GM21737 (cell line): ENCODE measurements at regions not wholly inside any gene's neighbourhood (a gene's known extent, or its start where the extent isn't known, plus 50 kb on each side); places are given as distances from the start of the nearest gene placed in this dataset.
"Not testable (repeated sequence)": the region's sequence is repeated elsewhere in the genome, so short reads cannot be mapped to it uniquely, and the experiment has no call there.

ENCODE experiments used
- ATAC-seq: cut with Tn5 transposase; IDR thresholded peaks from one replicate; pipeline ENCODE4 v1.9.1; 2021; ENCODE audit warnings: mild to moderate bottlenecking, moderate library complexity; ENCODE audit not compliant: unreplicated experiment

DNA sequence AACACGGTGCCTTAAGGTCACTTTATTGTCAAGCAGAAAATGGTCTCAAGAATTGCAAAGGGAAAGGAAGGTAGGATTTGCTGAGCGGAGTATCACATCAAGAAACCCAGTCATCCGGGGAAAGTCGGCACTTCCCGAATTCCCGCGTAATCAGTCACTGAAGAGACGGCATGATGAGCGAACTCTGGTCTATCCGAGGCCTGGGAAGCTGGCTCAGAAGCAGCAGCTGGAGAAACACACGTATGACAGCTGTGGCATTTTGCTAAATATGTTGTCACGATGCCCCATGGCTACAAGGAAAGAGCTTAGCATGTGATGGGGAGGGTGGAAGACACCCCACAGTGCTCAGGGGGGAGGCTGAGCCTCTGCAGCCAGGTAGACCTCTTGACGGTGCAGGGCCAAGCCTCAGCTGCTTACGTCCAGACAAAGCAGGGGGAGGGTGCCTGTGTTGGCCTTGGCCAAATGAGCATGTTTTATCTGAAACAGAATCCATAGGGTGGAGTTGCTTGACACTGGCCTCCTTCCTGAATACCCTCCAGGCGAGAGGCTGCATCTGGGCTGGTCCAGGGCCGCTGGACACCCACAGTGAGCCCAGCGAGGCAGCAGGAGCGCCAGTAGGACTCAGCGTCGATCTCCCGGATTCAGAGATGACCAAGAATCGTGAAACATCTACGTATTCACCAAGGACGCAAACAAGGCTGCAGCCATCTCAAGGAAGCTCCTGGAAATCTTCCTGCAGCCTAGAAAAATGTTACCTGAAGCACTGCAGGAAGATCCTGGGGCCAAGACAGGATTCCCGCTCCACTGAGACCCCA lies 118.8 kb upstream of the AFDN start:
- ATAC-seq: no peak

DNA sequence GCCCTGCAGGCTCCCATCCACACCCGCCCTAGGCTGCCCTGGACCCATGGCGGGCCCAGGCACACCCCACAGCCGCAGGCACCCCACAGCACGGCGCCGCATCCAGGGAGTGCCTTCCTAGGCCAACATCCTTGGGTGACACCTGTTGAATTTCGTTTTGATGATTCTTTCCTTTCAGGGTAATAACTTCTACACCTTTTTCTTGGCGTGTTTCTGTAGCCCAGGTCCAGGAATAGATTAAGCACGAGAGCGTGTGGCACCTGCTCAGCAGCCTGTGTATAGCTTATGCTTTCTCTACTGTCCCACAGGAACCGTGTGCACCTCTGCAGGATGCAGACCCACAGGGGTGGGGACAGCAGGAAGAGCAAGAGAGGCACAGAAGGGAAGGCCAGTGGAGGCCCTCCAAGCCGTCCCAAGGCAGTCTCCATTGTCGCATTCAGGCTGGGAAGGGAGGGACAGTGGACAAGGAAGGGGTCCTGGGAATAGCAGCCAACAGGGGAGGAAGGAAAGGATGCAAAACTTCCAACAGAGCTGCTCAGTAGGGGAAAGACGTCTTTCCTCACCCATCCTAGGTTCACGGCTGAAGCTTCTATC lies 118.1 kb upstream of the AFDN start:
- no peak for ATAC-seq

DNA sequence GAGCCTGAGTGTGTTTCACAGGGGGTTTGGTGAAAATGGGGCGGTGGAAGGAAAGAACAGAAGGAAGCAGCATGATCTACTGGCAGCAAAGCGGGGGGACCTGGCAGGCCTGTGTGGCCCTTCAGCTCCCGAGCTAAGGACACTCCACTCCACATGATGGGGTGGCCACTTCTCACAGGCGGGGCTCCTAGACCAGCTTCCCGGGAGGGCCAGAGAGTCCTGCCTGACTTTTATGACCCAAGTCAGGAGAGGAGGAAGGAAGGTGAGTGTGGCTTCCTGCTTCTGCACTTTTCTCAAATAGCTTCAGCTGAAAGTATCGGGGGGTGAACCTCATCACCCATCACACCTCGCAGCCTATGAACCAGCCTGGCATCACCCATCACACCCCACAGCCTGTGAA lies 117.5 kb upstream of the AFDN start:
- ATAC-seq: no peak

DNA sequence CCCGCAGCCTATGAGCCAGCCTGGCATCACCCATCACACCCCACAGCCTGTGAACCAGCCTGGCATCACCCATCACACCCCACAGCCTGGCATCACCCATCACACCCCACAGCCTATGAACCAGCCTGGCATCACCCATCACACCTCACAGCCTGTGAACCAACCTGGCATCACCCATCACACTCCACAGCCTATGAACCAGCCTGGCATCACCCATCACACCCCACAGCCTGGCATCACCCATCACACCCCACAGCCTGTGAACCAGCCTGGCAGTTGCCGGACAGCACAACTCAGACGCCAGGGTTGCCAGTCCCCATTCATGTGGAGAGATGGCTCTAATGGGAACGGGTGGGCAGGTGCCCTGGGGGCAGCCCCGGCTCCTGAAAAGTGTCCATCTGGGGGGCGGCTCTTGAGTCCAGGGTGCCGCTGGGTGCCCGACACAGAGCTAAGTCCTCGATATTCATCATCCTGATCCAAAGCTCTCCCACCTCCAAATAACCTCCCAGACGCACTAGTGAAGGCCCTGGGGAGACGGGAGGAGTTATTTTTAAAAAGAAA lies 116.9 kb upstream of the AFDN start:
- ATAC-seq: not testable (repeated sequence)

DNA sequence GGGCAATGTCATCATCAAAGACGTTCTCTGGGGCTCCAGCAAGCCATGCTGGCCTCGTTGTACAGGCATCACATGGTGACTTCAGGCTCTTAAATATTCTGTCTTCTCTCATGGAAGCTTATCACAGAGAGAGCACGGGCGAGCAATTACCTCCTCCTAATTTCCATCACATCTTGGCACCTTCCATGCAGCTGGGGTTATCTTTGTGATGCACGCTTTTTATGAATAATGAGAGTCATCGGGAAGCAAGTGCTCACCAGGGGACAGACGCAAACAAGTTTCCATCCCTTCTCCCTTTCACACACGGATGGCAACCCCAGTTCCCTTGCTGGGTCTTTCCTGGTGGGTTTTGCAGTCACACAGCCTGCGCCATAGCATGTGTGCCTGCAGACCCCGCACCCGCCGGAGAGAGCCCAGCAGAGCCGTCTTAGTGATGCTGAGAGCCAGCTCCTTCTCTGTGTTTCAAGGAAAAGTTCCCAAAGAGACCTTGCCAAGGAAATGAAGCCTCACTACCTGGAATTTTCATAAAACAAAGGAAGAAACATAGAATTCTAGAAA lies 116.3 kb upstream of the AFDN start:
- no peak for ATAC-seq

DNA sequence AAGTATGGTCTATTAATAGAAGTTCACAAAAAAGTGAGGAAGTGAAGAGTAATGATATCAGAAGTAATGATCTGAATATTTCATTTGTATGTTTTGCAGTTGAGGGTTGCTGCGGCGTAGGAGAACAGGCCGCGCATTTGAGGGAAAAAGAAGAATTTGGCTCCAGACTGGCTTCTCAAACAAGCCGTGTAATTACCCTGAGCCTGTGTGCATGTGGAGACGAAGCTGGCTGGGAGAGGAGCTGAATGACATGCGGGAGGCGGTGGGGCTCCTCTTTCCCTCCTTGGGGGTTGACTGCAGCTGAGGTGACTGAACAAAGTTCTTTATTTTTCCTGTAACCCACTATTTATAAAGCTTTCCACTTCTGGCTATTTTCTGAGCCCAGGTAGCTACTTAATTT lies 115.5 kb upstream of the AFDN start:
- no peak for ATAC-seq

DNA sequence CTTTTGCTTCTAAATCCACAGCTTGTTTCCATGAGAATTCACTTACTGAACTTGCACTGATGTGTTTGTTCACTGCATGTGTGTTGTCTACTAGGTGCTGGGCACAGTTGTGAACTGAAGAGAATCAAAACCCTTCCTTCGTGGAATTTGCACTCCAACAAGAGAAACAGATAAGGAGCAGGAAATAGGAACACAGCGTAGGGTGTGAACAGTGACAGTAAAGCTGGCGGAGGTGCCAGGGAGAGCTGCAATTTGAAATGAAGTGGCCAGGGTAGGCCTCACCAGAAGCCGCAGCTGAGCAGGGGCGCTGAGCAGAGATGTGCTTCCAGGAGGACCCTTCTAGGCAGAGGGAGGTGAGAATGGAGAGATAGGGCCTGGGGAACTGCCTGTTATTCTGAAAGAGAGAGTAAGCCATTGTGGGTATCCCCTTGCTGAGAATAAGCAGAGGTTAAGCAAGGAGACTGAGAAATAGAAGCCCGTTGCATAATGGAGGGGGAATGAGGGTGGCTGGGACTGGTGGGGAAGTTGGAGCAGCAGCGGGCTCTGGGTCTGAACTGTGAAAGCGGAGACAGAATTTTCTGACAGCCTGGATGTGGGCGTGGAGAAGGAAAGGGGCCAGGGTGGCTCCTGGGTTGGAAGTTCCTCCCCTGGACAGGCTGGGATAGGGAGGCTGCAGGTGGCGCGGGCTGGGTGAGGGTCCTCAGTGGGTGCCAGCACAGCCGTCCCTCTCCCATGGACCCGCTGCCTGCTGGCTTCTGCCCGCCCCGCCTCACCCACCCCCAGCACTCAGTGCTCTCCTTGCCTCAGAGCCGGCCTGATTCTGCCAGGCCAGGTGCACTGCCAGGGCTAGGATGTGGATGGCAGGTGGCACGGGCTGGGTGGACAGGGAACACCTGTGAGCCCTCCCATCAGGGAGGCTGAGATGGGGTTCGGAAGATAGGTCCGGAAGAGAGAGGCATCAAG lies 114.7 kb upstream of the AFDN start:
- no peak for ATAC-seq

DNA sequence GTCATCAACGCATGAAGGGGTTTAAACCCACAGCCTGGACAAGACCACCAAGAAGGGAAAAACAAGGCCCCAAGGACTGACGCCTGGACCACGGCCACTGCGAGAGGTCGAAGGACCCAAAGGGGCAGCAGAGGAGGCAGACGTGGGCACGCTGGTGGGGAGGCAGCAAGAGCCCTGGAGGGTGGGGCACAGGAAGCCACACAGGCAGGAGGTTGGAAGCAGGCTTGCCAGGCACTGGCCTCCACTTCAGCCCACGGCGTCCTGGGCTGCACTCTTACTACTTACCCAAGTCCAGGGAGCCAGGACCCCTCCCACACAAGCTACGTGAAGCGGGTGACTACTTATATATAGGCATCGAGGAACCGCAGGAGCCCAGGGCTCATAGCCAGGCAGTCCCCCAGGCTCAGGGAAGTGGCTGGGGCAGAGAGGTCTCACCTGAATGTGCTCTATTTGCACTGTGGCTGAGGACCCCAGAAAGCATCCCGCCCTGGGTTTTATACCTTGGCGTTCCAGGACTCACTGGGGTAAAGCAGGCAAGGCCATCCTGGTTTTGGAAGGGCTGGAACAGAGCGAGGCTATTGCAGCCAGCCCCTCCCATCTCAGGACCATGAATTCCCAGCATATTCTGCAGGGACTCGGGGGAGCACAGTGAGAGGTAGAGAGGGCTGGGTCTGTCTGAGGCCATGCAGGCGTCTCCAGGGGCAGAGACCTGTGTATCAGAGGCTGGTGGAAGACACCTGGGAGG lies 113.8 kb upstream of the AFDN start:
- ATAC-seq: no peak

DNA sequence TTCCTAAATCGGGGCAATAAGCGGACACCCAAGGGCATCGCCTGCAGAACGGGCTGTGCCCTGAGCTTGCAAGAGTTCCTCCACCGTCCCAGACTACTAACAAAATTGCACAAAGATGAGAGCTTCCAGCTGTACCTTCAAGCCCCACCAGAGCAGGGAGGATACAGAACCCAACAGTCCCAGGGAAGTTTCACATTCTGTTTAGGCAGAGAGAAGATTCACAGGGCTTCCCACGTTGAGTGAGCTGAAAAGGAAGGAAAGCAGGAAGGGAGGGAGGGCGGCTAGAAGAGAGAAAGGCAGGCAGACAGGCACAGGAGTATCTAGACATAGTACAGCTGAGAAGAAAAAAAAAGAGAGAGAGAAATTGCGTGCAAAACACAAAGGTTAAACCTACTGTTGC lies 112.6 kb upstream of the AFDN start:
- ATAC-seq: no peak

DNA sequence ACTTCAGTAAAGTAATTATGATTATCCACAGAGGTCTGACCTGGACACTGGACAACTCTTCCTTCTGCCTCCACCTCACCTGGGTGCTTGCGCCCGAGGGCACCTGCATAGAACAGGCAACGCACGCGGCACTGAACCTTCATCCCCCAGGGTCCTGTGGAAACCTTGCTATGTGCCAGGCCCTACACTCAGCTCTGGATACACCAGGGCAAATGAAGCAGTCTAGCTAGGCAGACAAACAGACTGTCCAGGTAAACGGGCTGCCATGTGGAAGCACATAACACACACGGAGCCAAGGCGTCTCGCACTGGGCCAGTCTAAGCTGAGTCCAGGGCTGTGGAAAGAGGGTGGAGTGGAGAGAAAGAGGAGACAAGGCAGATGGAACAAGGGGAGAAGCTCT lies 109.3 kb upstream of the AFDN start:
- ATAC-seq: no peak

DNA sequence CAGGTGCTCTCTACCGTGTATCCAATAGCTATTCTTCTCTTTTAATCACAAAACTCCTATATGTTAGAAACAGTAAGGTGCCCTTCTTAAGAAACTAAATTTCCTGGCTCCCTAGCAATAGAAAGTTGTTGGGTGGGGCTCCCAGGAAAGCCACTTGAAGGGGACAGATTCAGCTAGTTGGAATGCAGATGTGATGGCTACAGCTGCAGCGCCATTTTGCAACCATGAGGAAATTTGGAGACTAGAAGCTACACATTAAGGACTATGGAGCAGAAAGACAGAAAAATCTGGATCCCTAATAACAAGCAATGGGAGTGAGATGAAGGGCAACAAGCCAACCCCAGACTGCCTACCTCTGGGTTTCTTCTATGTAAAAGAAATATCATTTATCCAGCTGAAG lies 108.8 kb upstream of the AFDN start:
- no peak for ATAC-seq

DNA sequence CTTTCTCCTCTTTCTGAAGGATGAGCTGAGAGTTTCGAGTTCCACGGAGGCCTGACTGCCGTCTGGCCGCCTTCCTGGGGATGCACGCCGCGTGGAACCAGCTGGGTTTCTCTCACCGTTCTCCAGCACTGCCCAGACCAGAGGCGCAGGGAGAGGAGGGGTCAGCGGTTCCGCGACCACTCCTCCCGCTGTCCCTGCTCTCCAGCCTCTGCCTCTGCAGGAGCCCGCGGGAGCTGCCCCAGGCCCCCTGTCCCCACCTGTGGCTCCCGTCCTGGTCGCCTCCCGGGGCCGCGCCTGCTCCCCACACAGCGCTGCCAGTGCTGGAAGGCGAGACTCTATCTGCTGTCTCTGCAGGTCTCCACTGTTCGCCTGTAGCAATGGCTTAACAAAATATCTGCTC lies 106.8 kb upstream of the AFDN start:
- ATAC-seq: no peak

DNA sequence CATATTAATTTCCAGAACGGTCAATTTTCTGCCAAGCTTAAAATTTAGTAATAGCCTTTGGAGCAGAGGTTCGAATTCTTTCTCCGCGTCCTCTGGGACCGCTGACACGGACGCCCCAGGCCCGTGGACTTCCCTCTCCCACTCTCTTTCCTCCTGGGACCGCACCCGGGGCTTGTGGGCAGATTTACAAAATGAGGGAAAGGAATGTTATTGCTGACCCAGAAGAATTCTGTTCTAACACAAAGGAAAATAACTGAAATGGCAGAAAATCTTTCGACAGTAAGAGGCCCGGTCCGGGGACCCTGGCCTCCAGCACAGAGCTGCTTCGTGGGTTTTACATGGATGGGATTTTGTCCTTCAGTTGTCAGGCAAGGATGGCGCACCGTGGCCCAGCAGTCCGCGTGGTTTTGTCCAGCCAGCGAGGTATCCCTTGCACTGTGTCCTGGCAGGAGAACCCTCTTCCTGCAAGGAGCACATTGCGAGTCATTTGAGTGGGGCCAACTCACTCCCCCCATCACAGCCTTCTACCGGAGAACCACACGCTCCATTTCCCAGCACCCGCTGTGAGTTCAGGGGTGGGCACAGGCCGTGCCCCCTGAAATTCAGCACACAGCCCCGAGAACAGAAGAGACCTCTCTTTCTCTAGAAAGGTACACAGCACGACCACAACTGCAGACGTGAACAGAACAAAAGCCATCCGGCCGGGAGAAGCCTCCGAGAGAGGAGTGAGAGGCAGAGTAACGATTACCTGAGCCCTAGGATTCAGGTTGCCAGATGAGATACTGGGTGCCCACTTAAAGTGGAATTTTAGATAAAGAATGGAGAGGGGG lies 106.0 kb upstream of the AFDN start:
- ATAC-seq: no peak

DNA sequence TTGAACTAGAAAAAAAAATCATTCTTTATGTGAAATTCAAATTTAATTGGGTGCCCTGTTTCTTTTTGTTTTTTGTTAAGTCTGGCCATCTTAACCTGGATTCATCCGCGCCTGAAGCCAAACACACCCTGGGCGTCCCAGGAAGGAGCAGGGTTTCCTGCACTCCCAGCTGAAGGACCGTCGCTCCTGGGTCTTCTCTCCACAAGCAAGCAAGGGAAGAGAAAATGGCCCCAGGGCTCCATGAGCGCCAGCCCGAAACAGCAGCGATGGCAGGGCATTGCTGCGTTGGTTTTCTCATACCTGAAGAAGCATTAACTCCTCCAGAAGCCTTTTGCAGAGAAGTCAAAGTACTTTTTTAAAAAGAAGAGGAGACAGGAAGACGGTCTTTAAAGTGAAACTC lies 105.4 kb upstream of the AFDN start:
- ATAC-seq: no peak

DNA sequence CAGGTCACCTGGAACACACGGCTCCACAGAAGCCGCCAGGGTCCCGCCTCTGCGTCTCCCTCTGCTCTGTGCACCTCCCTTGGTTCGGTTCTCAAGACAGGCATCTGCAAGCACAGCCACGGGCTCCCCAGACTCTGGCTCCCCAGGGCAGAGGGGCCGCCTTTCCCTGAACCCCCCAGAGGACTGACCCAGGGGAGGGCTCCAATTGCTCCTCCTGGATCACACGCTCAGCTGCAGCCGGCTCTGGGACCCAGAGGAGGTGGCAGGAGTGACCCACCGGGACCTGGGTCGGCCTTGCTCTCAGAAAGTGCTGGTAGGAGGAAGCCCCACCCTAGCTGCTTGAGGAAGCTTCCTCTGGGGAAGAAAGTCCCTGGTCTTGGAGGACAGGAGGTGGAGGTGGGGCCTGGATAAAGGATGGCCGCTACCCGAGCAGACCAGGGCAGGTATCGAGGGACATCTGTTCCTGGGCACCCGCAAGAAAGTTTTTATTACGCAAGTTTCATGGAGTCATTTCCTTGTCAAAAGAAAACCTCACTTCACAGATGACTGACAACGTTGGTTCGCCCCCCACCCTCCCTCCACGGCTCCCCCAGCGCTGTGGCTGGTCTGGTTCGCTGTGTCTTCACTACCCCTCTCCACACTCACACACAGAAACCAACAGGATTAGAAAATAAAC lies 103.9 kb upstream of the AFDN start:
- ATAC-seq: no peak

DNA sequence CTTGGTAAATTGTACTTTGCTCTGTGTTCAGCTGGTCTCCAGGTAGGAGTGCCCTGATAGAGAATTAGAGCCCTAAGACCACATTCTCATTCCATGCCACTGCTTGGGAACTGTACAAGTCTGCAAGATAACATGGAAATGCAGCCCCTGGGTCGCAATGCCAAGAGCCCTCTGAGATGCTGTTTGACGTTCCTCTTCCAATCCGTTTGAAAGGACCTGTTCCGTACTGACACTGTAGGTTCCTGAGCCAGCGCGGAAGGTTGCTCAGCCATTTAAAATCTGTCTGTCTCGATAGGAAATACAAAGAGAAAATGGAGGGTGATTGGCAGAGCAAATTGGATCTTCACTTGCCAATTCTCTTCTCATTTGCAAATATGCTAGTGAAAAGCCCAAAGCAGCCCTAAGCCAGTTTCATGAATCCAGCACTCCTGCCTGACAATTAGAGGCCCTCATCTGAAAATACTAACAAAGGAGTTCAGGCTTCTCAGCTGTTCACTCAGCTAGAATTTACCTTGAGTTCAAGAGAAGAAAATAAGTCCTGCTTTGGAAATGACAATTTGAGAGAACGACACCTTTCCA lies 100.6 kb upstream of the AFDN start:
- no peak for ATAC-seq

DNA sequence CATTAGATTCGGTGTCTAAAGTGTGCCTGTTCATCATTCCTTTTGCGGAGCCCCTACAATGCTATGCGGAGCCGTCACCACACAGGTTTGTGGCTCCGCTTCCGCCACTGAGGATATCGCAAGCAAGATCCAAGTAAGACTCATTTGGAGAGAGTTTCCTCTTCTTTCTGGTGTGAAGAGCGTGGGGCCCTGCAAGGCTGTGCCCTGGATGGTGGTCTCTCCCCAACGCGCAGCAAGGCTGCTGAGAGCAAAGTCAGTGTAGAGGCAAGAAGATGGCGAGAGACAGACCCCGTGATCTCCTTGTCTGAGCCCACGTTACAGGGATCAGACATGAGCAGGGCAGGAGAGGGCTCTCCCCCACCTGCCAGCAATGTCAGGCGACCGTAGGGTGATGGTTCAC lies 96.3 kb upstream of the AFDN start:
- ATAC-seq: no peak

DNA sequence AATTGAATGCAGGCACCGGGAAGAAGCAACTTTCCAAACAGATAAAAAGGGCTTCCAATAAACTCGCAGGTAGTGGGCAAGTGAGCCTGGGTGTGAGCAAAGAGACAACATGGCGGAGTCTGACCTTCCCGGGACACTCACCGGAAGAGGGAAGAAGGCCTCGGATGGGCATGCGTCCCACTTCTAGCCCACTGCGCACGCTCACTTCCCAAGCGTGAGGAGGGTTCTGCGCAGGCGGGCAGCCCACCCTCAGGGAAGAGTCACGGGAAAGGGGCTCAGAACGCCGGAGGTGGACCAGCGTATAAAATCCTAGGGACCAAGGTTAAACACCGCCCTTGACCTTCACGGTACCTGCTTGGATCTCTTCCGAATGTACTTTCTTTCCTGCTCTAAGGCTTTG lies 95.5 kb upstream of the AFDN start:
- no peak for ATAC-seq
